Thyroid gland (tissue), 4 donors: ENCODE measurements at regions not wholly inside any gene's neighbourhood (a gene's known extent, or its start where the extent isn't known, plus 50 kb on each side); places are given as distances from the start of the nearest gene placed in this dataset.

Source experiments
- POLR2A ChIP-seq, 2 donors: fragments of 450-650 bp; IDR thresholded peaks; one replicate each; pipeline ENCODE4 v1.6.1; 2017; ENCODE audit warnings: antibody characterized with exemption in 2 of 2, mild to moderate bottlenecking in 2 of 2, moderate library complexity in 1 of 2
- TF ChIP-seq, protein P1 (sequence below), 6 experiments: fragments of 200-600 bp in 3 of 6; fragments of 450-650 bp in 3 of 6; sonication (generic) in 3 of 6; IDR thresholded peaks; one replicate each; pipeline ENCODE4 v1.5.1; 2016 to 2019; ENCODE audit warnings: antibody characterized with exemption in 6 of 6, mild to moderate bottlenecking in 2 of 6, inconsistent platforms in 1 of 6, moderate library complexity in 1 of 6

DNA sequence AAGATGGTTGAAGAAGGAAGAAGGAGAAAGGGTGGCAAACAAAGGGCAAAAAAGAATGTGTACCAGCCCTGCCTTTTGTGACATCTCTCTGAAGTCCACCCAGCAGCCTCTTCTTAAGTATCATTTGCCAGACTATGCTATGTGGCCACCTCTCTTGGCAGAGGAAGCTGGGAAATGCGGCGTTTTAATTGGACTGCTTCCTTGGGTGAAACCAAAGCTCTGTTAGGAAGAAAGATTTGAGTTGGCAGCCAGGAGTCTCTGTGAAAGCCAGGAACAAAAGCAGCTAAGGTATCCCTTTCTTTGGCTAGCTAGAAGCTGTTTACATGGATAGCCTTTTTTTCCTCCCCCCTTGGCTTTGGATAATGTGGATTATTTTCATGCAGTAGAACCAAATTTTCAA, 67.5 kb upstream of the GTSF1L start:
- TF ChIP-seq, protein P1, sequence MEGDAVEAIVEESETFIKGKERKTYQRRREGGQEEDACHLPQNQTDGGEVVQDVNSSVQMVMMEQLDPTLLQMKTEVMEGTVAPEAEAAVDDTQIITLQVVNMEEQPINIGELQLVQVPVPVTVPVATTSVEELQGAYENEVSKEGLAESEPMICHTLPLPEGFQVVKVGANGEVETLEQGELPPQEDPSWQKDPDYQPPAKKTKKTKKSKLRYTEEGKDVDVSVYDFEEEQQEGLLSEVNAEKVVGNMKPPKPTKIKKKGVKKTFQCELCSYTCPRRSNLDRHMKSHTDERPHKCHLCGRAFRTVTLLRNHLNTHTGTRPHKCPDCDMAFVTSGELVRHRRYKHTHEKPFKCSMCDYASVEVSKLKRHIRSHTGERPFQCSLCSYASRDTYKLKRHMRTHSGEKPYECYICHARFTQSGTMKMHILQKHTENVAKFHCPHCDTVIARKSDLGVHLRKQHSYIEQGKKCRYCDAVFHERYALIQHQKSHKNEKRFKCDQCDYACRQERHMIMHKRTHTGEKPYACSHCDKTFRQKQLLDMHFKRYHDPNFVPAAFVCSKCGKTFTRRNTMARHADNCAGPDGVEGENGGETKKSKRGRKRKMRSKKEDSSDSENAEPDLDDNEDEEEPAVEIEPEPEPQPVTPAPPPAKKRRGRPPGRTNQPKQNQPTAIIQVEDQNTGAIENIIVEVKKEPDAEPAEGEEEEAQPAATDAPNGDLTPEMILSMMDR (IDR thresholded peaks at IDR 0.05) = no peak
- TF ChIP-seq POLR2A (IDR thresholded peaks at IDR 0.05) = no peak
